ENCODE measurements at regions not wholly inside any gene's neighbourhood (a gene's known extent, or its start where the extent isn't known, plus 50 kb on each side); places are given as distances from the start of the nearest gene placed in this dataset.

GRCh38 chr16:80004113-80004512 is 403.6 kb upstream of the MAF start:
- TF ChIP-seq CTCF (IDR thresholded peaks at IDR 0.05): no peak
- TF ChIP-seq EZH2 (IDR thresholded peaks at IDR 0.05; ENCODE audit: borderline replicate concordance, insufficient read depth, low read depth, low read length, poor library complexity, severe bottlenecking): no peak
